HCT116 (cell line): ENCODE measurements at regions not wholly inside any gene's neighbourhood (a gene's known extent, or its start where the extent isn't known, plus 50 kb on each side); places are given as distances from the start of the nearest gene placed in this dataset.

Source experiments
- ATAC-seq: fragments of 200-7000 bp; cut with Tn5 transposase; 2 replicates; pipeline ENCODE4 v1.9.1; 2020; ENCODE audit warnings: mild to moderate bottlenecking, moderate library complexity
- BruUV-seq: library from RNA; stranded (reverse); fragments of 400-500 nt; replicated peaks from 2 replicates; lab custom pipeline; 2021; lab: Mats Ljungman, UMichigan
- CTCF ChIA-PET: fragments of 300-600 bp; sonication (Branson Sonifier 250); formaldehyde crosslinking; loops from one replicate; lab custom pipeline; 2021; ENCODE audit warnings: antibody characterized with exemption; lab: Charles Lee
- POLR2A ChIA-PET: fragments of 300-600, 350-600 bp; sonication (Branson Sonifier 250); formaldehyde crosslinking; loops from one replicate; lab custom pipeline; 2021; ENCODE audit warnings: antibody characterized with exemption; lab: Charles Lee
- RAD21 ChIA-PET, 2 experiments: fragments of 300-600 bp; sonication (Branson Sonifier 250); formaldehyde crosslinking; loops; one replicate each; lab custom pipeline; 2023; ENCODE audit warnings: low total read pairs in 2 of 2; ENCODE audit not compliant: uncharacterized antibody in 2 of 2, unreplicated experiment in 2 of 2, low non-redundant PET in 1 of 2; lab: Charles Lee
- DNase-seq: peaks from one replicate; pipeline ENCODE4 v3.0.0-alpha.2; 2010; ENCODE audit warnings: low read depth, low spot score
- H2AFZ ChIP-seq: fragments of 200-600 bp; shearing (Covaris generic), sonication (generic); 2 replicates; pipeline ENCODE4 v1.6.1; 2017; ENCODE audit warnings: low read depth, mixed run types, mixed read lengths, antibody characterized with exemption, low read length; ENCODE audit not compliant: poor library complexity, severe bottlenecking
- H3K27ac ChIP-seq: 2 replicates; pipeline ENCODE4 v1.5.1; 2012; ENCODE audit warnings: low read depth, low read length
- H3K27me3 ChIP-seq: fragments of 200-600 bp; sonication (generic); 2 replicates; pipeline ENCODE4 v1.6.1; 2016; ENCODE audit warnings: mixed run types, low read length, mixed read lengths; ENCODE audit not compliant: insufficient read depth
- H3K36me3 ChIP-seq, 2 experiments: fragments of 200-500 bp in 1 of 2; fragments of 200-600 bp in 1 of 2; sonication (Bioruptor generic) in 1 of 2; sonication (generic) in 1 of 2; 2 replicates each; pipeline versions ENCODE4 v1.5.1 to v1.6.1; 2014 to 2016; ENCODE audit warnings: low read length in 2 of 2, inconsistent platforms in 1 of 2, mixed read lengths in 1 of 2, mixed run types in 1 of 2; ENCODE audit not compliant: insufficient read depth in 2 of 2, control insufficient read depth in 1 of 2
- H3K4me1 ChIP-seq, 2 experiments: fragments of 200-600 bp in 1 of 2; sonication (generic) in 1 of 2; 2 replicates each; pipeline versions ENCODE4 v1.5.1 to v1.6.1; 2012 to 2017; ENCODE audit warnings: low read length in 2 of 2, inconsistent platforms in 1 of 2, mild to moderate bottlenecking in 1 of 2, mixed read lengths in 1 of 2, mixed run types in 1 of 2, moderate library complexity in 1 of 2; ENCODE audit not compliant: insufficient read depth in 2 of 2, control insufficient read depth in 1 of 2
- H3K4me2 ChIP-seq: fragments of 200-600 bp; sonication (generic); 2 replicates; pipeline ENCODE4 v1.6.1; 2017; ENCODE audit warnings: mixed run types, low read length, mixed read lengths
- H3K4me3 ChIP-seq, 2 experiments: fragments of 200-600 bp in 1 of 2; sonication (generic) in 1 of 2; replicated peaks in 1 of 2; 2 replicates each; pipeline ENCODE4 v1.5.1; 2011 to 2016; ENCODE audit warnings: low read length in 2 of 2, control low read depth in 1 of 2, low read depth in 1 of 2, mild to moderate bottlenecking in 1 of 2, mixed read lengths in 1 of 2, mixed run types in 1 of 2
- H3K79me2 ChIP-seq: fragments of 200-600 bp; sonication (generic); 2 replicates; pipeline ENCODE4 v1.6.1; 2017; ENCODE audit warnings: mild to moderate bottlenecking, mixed run types, low read length, moderate library complexity, mixed read lengths; ENCODE audit not compliant: insufficient read depth
- H3K9ac ChIP-seq: fragments of 200-600 bp; sonication (generic); 2 replicates; pipeline ENCODE4 v1.6.1; 2016; ENCODE audit warnings: low read length, mixed read lengths
- H3K9me2 ChIP-seq: fragments of 200-600 bp; sonication (generic), shearing (Covaris generic); 2 replicates; pipeline ENCODE4 v1.6.1; 2017; ENCODE audit warnings: mixed run types, mild to moderate bottlenecking, moderate library complexity; ENCODE audit not compliant: insufficient read depth
- H3K9me3 ChIP-seq, 2 experiments: fragments of 200-500 bp in 1 of 2; fragments of 200-600 bp in 1 of 2; sonication (Bioruptor generic) in 1 of 2; sonication (generic) in 1 of 2; 2 replicates each; pipeline ENCODE4 v1.6.1; 2014 to 2017; ENCODE audit warnings: low read length in 2 of 2, mixed read lengths in 2 of 2, inconsistent platforms in 1 of 2, low read depth in 1 of 2, mild to moderate bottlenecking in 1 of 2, mixed run types in 1 of 2, moderate library complexity in 1 of 2; ENCODE audit not compliant: control insufficient read depth in 1 of 2, insufficient read depth in 1 of 2
- H4K20me1 ChIP-seq: fragments of 200-600 bp; sonication (generic), shearing (Covaris generic); 2 replicates; pipeline ENCODE4 v1.6.1; 2017; ENCODE audit warnings: mixed run types, mild to moderate bottlenecking, moderate library complexity; ENCODE audit not compliant: insufficient read depth
- CBX3 ChIP-seq: IDR thresholded peaks from 2 replicates; pipeline ENCODE4 v1.6.1; 2012; ENCODE audit warnings: low read depth
- EGR1 ChIP-seq: IDR thresholded peaks from 2 replicates; pipeline ENCODE4 v1.6.1; 2012; ENCODE audit warnings: low read depth
- ELF1 ChIP-seq: IDR thresholded peaks from 2 replicates; pipeline ENCODE4 v1.6.1; 2012; ENCODE audit warnings: low read depth, borderline replicate concordance
- EZH2 ChIP-seq: fragments of 200-600 bp; sonication (generic); IDR thresholded peaks from 2 replicates; pipeline ENCODE4 v1.6.1; 2017; ENCODE audit warnings: antibody characterized with exemption, mixed run types
- EZH2phosphoT487 ChIP-seq: fragments of 200-600 bp; IDR thresholded peaks from 2 replicates; pipeline ENCODE4 v1.6.1; 2018; ENCODE audit warnings: antibody characterized with exemption, borderline replicate concordance
- FOSL1 ChIP-seq: IDR thresholded peaks from 2 replicates; pipeline ENCODE4 v1.6.1; 2012; ENCODE audit warnings: low read depth
- POLR2A ChIP-seq: IDR thresholded peaks from 2 replicates; pipeline ENCODE4 v1.7.0; 2011; ENCODE audit warnings: borderline replicate concordance; ENCODE audit not compliant: insufficient read depth, insufficient read length; ENCODE audit errors: extremely low read depth
- RAD21 ChIP-seq: IDR thresholded peaks from 2 replicates; pipeline ENCODE4 v1.6.1; 2012; ENCODE audit warnings: low read depth, mild to moderate bottlenecking
- SIN3A ChIP-seq: IDR thresholded peaks from 2 replicates; pipeline ENCODE4 v1.6.1; 2012; ENCODE audit warnings: low read depth
- SP1 ChIP-seq: IDR thresholded peaks from 2 replicates; pipeline ENCODE4 v1.6.1; 2012; ENCODE audit warnings: low read depth
- TCF7L2 ChIP-seq: IDR thresholded peaks from 2 replicates; pipeline ENCODE4 v1.7.0; 2011; ENCODE audit warnings: borderline replicate concordance, inconsistent platforms; ENCODE audit not compliant: insufficient read depth, insufficient read length; ENCODE audit errors: extremely low read depth
- ZBTB33 ChIP-seq: IDR thresholded peaks from 2 replicates; pipeline ENCODE4 v1.6.1; 2011; ENCODE audit warnings: mild to moderate bottlenecking, low read length, moderate library complexity; ENCODE audit not compliant: insufficient replicate concordance; ENCODE audit errors: extremely low read depth
- ZFX ChIP-seq: fragments of 450-650 bp; IDR thresholded peaks from 2 replicates; pipeline ENCODE4 v1.6.1; 2017
- ZNF274 ChIP-seq: fragments of 200-500 bp; sonication (Bioruptor generic); IDR thresholded peaks from 2 replicates; pipeline ENCODE4 v1.6.1; 2014; ENCODE audit warnings: mild to moderate bottlenecking, low read depth, low read length, inconsistent platforms
- intact Hi-C: fragments of 100-400 bp; cut with micrococcal nuclease; formaldehyde crosslinking; loops from 2 replicates; pipeline ENCODE4 v1.10.0; 2022
- TF ChIP-seq, protein P1 (sequence below): IDR thresholded peaks from 2 replicates; pipeline ENCODE4 v1.6.1; 2012
- TF ChIP-seq, protein P2 (sequence below): IDR thresholded peaks from 2 replicates; pipeline ENCODE4 v1.6.1; 2012
- TF ChIP-seq, protein P3 (sequence below): IDR thresholded peaks from 2 replicates; pipeline ENCODE4 v1.6.1; 2012; ENCODE audit warnings: low read depth

DNA sequence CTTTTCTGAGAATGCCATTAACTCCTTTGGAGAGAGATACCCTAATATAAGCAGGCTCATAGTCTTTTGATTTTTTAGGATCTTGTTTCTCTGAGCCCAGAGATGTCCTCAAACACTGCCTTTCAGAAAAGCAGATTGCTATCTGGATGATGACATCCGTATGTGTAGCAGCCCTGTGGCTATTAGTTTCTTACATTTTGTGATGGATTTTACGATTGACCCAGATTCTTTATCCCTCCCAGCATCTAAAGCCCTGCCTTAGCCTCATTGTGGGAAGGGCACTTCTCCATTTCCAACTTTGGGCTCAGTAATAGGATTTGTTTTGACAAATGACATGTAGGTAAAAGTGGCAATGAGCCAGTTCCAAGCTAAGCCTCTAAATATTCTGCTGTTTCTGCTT lies 300.3 kb downstream of the TTLL7 start:
- TF ChIP-seq ZNF274 (no peak), SIN3A (no peak), EZH2phosphoT487 (no peak), ELF1 (no peak), ZFX (no peak), FOSL1 (no peak), EZH2 (no peak), RAD21 (no peak), EGR1 (no peak), TCF7L2 (no peak), ZBTB33 (no peak), CBX3 (no peak), POLR2A (no peak), SP1 (no peak)
- TF ChIP-seq, protein P1, sequence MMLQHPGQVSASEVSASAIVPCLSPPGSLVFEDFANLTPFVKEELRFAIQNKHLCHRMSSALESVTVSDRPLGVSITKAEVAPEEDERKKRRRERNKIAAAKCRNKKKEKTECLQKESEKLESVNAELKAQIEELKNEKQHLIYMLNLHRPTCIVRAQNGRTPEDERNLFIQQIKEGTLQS = no peak
- TF ChIP-seq, protein P2, sequence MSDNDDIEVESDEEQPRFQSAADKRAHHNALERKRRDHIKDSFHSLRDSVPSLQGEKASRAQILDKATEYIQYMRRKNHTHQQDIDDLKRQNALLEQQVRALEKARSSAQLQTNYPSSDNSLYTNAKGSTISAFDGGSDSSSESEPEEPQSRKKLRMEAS = no peak
- TF ChIP-seq, protein P3, sequence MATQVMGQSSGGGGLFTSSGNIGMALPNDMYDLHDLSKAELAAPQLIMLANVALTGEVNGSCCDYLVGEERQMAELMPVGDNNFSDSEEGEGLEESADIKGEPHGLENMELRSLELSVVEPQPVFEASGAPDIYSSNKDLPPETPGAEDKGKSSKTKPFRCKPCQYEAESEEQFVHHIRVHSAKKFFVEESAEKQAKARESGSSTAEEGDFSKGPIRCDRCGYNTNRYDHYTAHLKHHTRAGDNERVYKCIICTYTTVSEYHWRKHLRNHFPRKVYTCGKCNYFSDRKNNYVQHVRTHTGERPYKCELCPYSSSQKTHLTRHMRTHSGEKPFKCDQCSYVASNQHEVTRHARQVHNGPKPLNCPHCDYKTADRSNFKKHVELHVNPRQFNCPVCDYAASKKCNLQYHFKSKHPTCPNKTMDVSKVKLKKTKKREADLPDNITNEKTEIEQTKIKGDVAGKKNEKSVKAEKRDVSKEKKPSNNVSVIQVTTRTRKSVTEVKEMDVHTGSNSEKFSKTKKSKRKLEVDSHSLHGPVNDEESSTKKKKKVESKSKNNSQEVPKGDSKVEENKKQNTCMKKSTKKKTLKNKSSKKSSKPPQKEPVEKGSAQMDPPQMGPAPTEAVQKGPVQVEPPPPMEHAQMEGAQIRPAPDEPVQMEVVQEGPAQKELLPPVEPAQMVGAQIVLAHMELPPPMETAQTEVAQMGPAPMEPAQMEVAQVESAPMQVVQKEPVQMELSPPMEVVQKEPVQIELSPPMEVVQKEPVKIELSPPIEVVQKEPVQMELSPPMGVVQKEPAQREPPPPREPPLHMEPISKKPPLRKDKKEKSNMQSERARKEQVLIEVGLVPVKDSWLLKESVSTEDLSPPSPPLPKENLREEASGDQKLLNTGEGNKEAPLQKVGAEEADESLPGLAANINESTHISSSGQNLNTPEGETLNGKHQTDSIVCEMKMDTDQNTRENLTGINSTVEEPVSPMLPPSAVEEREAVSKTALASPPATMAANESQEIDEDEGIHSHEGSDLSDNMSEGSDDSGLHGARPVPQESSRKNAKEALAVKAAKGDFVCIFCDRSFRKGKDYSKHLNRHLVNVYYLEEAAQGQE = no peak
- TF ChIP-seq, all 23 proteins: peak for 0
- no peak for ATAC-seq
- POLR2A ChIA-PET = no interaction called here

More for the DNA sequence above, 300.3 kb downstream of the TTLL7 start:
- H3K27me3 ChIP-seq = peaks cover 11% of the 10 kb centered on the region; the same call in 1 of the 2 replicates
- no peaks in the 10 kb centered on the region for H3K9me2 ChIP-seq
- no TSS peak for BruUV-seq
- H3K9me3 ChIP-seq = no peaks in the 10 kb centered on the region
- no peak overlapping the region for H3K27ac ChIP-seq
- no peaks in the 10 kb centered on the region for H3K4me1 ChIP-seq
- RAD21 ChIA-PET = no interaction called here
- CTCF ChIA-PET = no interaction called here
- no peaks in the 10 kb centered on the region for H3K79me2 ChIP-seq
- H3K36me3 ChIP-seq = no peaks in the 10 kb centered on the region
- no peak overlapping the region for H2AFZ ChIP-seq
- no peak overlapping the region for H3K4me2 ChIP-seq
- H4K20me1 ChIP-seq = no peaks in the 10 kb centered on the region
- H3K9ac ChIP-seq = no peak overlapping the region
- H3K4me3 ChIP-seq = no peak overlapping the region
- intact Hi-C loops = no loop called here
- no peak for DNase-seq
